ENCODE measurements at regions not wholly inside any gene's neighbourhood (a gene's known extent, or its start where the extent isn't known, plus 50 kb on each side); places are given as distances from the start of the nearest gene placed in this dataset.
A peak's percentile ranks its signal among the peaks of the same experiment; 100 is the strongest.

DNA sequence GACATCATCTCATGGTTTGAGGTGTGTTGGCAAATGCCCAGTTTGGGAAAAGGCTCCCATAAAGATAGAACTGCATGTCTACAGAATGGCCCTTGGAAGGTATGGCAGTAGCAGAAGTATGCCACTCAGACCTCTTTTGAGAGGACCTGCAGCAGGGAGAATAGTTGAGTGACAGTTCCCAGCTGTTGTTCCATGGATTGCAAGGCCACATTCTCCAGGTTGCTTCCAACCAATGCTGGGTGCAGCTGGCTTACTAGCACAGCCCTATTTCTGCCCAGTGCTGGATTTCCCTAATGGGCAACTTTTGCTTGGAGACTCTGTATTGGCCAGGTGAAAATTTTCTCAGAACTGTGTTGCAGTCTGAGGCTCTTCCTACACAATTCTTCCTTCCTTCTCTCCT, 266.2 kb downstream of the UTP18 start:
- DNase-seq = no peak
- intact Hi-C loops (cut with DNase I) = no loop called here

DNA sequence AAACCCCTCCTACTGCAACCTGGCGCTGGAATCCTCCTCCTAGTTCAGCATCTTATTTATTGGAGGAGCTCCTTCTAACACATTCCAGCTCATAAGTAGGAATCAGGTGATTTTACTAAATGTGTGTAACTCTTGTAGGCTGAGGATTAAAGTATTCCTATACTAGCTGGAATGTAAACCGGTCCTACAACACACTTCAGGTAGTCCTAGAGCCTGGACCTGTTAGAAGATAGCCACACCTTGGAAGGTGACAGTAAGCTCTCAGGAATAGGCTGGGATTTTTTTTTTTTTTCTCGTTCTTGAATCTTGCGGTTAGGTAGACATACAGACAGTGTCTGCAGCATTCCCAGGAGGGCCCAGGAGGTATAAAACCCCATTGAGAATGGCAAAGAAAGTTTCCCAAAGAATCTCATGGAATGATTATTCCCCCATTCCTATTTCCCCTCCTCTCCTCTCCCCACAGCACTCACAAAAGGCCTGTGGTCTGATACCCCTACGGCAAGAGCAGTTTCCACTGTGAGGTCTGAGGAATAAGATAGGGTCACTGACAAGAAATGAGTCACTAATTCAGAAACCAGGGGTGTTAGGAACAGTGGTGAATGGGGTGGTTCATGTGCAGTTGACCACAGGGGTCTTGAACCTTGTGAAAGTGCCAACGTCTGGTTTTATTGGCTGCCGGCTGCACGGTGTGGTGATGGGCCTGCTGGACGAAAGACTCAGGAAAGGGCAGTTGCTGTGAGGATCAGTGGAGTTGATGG, 267.1 kb downstream of the UTP18 start:
- intact Hi-C loops (cut with DNase I) = no loop called here
- no peak for DNase-seq

DNA sequence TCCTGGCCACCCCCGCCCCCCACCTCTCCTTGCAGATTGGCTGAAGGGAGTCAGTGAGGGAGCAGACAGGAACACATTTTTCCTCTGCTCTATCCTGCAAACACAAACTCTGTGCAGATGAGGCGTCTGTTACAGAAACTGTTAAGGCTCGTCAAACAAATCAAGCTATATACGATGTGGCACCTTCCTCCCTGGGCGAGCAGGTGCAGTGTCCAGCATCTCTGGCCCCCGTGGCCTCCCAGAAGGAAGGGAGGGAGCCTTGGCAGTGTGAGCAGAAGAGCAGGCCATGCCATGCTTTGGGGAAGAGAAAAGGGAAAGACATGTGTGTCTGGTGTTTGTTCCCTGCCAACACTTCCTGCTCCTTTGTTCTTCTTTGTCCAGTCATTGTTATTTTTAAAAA, 267.8 kb downstream of the UTP18 start:
- DNase-seq = no peak
- intact Hi-C loops (cut with DNase I) = no loop called here

DNA sequence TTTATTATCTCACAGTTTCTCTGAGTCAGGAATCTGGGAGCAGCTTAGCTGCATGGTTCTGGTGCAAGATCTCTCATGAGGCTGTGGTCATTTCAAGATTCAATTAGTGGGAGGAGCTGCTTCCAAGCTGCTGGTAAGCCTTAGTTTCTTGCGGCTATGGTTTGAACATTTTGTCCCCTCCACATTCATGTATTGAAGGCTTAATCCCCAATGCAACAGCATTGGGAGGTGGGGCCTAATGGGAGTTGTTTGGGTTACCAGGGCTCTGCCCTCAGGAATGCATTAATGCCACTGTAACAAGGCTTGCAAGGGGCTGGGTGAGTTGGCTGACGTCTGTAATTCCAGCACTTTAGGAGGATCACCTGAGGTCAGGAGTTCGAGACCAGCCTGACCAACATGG, 272.9 kb downstream of the UTP18 start:
- intact Hi-C loops (cut with DNase I) = loop anchor here (10.0 kb wide), 1 partner anchor 228 kb away; no protein-coding TSS in a partner anchor
- DNase-seq = no peak

DNA sequence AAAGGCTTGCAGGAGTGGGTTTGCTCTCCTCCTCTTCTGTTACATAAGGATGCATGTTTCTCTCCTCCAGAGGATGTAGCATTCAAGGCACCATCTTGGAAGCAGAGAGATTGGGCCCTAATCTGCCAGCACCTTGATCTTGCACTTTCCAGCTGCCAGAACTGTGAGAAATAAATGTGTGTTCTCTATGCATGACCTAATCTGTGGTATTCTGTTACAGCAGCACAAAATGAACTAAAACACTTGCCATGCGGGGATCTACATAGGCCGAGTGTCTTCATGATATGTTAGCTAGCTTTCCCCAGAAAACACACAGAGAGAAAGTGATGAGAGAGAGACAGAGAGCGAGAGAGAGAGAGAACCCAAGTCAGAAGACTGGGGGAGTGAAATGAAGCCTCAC, 273.5 kb downstream of the UTP18 start:
- no peak for DNase-seq
- intact Hi-C loops (cut with DNase I) = loop anchor here (2.0 to 10.0 kb wide), 2 partner anchors 163 to 229 kb away; no protein-coding TSS in a partner anchor

DNA sequence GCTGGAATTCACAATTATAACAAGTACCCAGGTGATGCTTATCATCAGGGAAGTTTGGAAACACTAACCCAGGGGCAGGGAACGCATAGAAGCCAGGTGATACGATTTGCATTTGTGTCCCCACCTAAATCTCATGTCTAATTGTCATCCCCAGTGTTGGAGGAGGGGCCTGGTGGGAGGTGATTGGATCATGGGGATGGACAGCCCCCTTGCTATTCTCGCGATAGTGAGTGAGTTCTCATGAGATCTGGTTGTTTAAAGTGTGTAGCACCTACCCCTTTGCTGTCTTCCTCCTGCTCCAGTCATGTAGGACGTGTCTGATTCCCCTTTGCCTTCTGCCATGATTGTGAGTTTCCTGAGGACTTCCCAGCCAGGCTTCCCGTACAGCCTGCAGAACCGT, 276.3 kb downstream of the UTP18 start:
- no peak for DNase-seq
- intact Hi-C loops (cut with DNase I) = loop anchor here (10.0 kb wide), 1 partner anchor 232 kb away; no protein-coding TSS in a partner anchor

DNA sequence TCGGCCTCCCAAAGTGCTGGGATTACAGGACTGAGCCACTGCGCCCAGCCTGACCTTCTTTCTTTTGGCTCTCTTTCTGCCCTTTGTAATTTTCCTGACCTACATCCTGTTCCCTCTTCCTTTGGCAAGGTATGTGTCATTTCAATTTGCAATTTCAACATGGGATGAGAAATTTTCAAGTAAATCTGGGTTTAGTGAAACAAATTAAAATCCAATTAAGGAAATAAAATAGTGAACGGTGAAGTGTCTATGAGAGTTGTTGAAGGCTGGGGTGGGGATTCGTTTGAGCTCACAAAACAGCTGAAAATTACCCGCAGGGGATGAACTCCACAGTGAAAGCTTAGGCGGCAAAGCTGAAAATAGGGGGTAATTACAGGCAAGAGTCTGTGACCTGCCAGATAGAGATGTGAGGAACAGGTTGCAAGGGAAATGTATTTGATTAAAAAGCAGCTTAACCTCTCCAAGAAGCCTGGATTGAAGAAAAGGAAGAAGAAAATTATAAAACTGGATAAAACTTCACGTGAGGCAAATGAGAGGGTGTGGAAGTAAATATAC, 277.7 kb downstream of the UTP18 start:
- intact Hi-C loops (cut with DNase I) = loop anchor here (10.0 kb wide), 1 partner anchor 233 kb away; no protein-coding TSS in a partner anchor
- peak in 3 of 42 donors; percentile 8 to 17 (median 10) for DNase-seq

DNA sequence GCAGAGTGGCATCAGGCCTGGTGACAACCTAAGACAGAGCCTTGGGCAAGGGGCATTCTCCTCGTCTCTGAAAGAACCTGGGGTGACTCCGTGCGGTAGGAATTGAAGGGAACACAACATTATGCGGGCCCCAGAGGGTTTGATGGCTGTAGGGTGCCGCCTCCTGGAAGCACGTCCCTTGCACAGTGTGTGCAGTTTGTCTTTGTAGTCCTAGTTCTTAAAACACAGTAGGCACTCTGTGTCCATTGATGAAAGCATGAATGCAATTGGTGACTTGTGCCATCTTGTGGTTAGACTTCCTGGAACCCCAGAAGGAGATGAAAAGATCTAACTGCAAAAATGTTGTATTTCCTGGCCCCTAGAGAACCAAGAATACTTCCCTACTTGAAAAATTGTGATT, 279.8 kb downstream of the UTP18 start:
- DNase-seq = peak in 40 of 42 donors; percentile 4 to 85 (median 55)
- intact Hi-C loops (cut with DNase I) = no loop called here

DNA sequence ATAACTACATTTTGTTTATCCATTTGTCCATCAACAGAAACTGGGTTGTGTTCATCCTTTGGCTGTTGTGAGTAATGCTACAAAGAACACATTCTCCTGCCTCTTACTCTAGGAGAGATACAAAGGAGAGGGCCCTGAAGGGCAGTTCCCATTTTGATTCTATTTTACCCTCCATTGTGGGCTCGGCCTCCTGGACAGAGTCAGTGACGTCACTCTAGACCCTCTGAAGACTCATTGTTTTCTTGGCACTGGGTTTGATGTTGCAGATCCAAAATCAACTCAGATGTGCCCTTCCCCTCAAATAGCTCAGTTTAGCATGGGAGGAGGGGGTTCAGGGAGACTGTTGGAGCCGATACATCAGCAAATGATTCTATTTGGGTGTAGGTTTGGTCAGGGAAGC, 280.9 kb downstream of the UTP18 start:
- intact Hi-C loops (cut with DNase I) = no loop called here
- DNase-seq = no peak

DNA sequence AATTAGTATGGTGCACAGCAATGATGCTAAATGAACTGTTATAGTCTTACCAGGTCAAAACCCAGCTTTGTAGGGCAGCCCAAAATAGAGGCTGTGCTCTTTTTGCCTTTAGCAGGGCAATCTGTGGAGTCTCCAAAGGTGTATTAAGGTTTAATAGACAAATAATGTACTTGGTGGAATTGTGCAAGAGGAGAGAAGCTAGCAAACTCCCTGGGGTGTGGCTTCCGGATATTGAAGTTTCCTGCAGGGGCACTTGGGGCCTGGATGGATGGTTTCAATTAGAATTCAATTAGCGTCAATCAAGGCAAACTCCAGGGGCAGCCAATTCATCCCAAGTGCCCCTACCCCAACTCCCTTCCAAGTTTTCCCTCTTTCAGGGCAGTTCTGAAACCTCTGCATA, 285.8 kb downstream of the UTP18 start:
- DNase-seq = no peak
- intact Hi-C loops (cut with DNase I) = no loop called here

DNA sequence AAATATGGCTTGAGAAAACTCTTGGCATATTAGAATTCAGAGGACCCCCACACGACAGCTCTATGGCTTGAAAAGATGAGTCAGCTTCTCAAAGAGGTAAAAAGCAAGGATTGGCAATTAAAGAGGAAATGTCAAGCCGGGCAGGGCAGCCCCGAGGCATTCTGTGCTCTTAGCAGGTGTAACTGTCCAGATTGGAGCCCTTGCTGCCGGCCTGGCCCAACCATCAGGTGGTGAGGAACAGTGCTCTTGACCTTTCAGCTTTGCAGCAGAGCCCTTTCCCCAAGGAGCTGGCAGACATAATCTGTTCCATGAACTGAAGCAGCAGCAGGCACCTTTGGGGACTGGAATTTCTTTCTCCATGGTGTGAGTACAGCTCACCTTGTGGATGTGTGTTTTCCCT, 287.8 kb downstream of the UTP18 start:
- intact Hi-C loops (cut with DNase I) = no loop called here
- DNase-seq = no peak

DNA sequence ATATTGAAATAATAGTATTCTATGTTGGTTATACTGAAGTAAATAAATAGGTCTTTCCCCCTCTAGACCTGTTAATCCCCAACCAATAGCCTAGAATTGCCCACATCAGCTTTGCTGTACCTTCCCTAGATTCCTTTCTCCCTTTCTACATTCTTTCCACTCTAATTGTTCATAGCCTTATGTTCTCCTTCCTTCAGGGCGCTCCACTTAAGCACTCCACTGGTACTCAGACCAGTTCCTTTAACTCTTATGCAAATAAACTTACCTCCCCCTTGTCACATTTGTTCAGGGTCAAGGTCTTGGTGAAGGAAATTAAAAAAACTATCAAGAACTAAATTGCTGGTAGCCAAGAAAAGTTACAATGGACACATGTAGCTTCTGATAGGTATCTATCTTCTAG, 294.8 kb downstream of the UTP18 start:
- intact Hi-C loops (cut with DNase I) = no loop called here
- DNase-seq = no peak

DNA sequence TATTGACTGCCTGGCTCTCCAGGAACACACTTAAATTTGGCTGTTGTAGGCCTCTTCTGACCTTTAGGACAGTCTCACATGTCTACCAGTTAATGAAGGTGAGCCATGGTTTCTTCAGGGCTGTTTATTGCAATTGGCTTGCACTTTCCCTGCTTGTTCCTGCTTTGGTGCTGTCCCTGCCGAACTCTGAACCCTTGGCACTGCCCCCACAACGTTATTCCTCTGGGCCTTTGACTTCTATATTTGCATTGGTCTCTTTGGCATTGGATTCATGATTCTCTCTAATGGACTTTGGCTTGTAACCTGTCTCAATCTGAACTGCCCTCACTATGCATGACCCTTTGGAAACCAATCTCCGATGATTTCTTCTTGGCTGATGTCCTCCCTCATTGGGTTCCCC, 299.4 kb downstream of the UTP18 start:
- no peak for DNase-seq
- intact Hi-C loops (cut with DNase I) = no loop called here

DNA sequence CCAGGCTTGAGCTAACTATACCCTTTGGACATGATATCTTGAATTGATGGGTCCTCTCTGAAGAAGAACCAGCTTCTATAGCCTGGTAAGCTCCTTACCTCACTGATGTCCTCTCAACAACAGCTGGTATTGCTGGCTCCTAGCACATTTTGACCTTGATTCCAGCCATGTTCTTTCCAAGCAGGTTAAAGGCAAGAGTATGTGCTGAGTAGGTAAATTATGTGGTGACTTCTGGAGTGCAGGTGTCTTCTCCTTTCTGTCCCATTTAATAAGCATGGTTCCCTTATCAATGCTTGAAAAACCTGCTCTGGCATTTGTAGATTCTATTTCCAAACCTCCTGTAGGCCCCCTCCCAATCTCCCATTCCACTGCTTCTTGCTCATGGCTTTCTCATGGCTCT, 300.1 kb downstream of the UTP18 start:
- intact Hi-C loops (cut with DNase I) = no loop called here
- no peak for DNase-seq

DNA sequence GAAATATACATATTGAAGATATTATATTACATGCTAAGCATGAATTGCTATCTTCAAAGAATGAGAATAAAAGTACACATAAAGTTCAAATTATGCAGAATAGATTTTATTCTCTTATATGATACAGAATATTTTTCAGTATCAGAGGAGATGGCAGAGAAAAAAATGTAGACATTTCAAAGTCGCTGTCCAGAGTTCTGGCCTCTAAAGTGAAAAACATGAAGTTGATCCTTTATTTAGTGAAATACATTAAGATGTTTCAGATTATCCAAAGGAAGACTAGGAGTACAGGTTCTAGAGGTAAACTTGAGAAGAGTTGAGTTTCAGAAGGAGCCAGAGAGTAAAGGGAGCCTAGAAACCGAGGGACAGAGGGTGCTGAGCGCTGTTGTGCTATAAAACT, 303.6 kb downstream of the UTP18 start:
- DNase-seq = no peak
- intact Hi-C loops (cut with DNase I) = no loop called here

DNA sequence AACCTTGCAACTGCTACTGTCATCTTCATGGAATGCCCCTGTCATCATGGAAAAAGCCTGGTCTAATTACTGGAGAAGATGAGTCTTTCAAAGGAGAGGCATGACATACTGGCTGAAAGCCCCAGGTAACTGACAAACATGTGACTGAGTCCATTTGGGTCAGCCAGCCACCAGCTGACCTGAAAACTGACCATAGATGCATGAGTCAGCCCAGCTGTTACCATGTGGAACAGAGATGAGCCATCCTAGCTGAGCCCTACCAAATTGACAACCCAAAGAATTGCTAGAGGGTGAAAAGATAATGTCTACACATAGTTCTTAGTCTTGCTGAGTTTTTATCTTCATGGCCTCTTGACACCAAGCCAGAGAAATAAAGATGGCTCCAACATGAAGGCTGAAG, 311.8 kb downstream of the UTP18 start:
- DNase-seq = no peak
- intact Hi-C loops (cut with DNase I) = no loop called here

Measured in head of caudate nucleus (tissue), 42 donors.